IMR-90 (cell line): ENCODE measurements at regions not wholly inside any gene's neighbourhood (a gene's known extent, or its start where the extent isn't known, plus 50 kb on each side); places are given as distances from the start of the nearest gene placed in this dataset.

Experiments used
- ATAC-seq: fragments of 200-7000 bp; cut with Tn5 transposase; 2 replicates; pipeline ENCODE4 v1.9.1; 2020; ENCODE audit warnings: low read depth, mild to moderate bottlenecking, moderate library complexity
- BruUV-seq: library from RNA; stranded (reverse); fragments of 400-500 nt; replicated peaks from 2 replicates; lab custom pipeline; 2021; lab: Mats Ljungman, UMichigan
- CTCF ChIA-PET: fragments of 300-600 bp; formaldehyde crosslinking; extraction: SDS; loops from one replicate; lab custom pipeline; 2021; ENCODE audit warnings: antibody characterized with exemption; lab: Yijun Ruan, JAX
- POLR2A ChIA-PET: fragments of 300-600 bp; sonication (Branson Sonifier 250); formaldehyde crosslinking; loops from one replicate; lab custom pipeline; 2022; ENCODE audit warnings: antibody characterized with exemption; ENCODE audit not compliant: unreplicated experiment; lab: Charles Lee
- DNase-seq: peaks from one replicate; pipeline ENCODE4 v3.0.0; 2013
- H2AFZ ChIP-seq: replicated peaks from 2 replicates; pipeline ENCODE3; 2013; ENCODE audit warnings: low read length, mild to moderate bottlenecking; ENCODE audit not compliant: poor library complexity
- H2AK5ac ChIP-seq: 2 replicates; pipeline ENCODE4 v1.6.1; 2013; ENCODE audit warnings: low read depth, low read length, inconsistent platforms
- H2AK9ac ChIP-seq: replicated peaks from 2 replicates; pipeline ENCODE3; 2013; ENCODE audit warnings: mild to moderate bottlenecking, low read depth, low read length, moderate library complexity; ENCODE audit not compliant: poor library complexity
- H2BK120ac ChIP-seq: 2 replicates; pipeline ENCODE4 v1.6.1; 2013; ENCODE audit warnings: low read depth, low read length, inconsistent platforms
- H2BK15ac ChIP-seq: 3 replicates; pipeline ENCODE4 v1.6.1; 2013; ENCODE audit warnings: low read depth, low read length, inconsistent platforms
- H2BK20ac ChIP-seq: 2 replicates; pipeline ENCODE4 v1.6.1; 2013; ENCODE audit warnings: low read depth, mild to moderate bottlenecking, inconsistent platforms, low read length, moderate library complexity
- H2BK5ac ChIP-seq: 2 replicates; pipeline ENCODE4 v1.6.1; 2013; ENCODE audit warnings: mild to moderate bottlenecking, low read depth, low read length, inconsistent platforms; ENCODE audit not compliant: poor library complexity, severe bottlenecking
- H3K14ac ChIP-seq: replicated peaks from 2 replicates; pipeline ENCODE4 v1.6.1; 2013; ENCODE audit warnings: low read depth, low read length, inconsistent platforms
- H3K18ac ChIP-seq: 2 replicates; pipeline ENCODE4 v1.6.1; 2013; ENCODE audit warnings: low read depth, low read length, control low read depth
- H3K23ac ChIP-seq: 2 replicates; pipeline ENCODE4 v1.6.1; 2013; ENCODE audit warnings: low read depth, low read length, inconsistent platforms
- H3K27ac ChIP-seq: 2 replicates; pipeline ENCODE4 v1.5.1; 2013; ENCODE audit warnings: mild to moderate bottlenecking, control low read depth, low read length; ENCODE audit not compliant: insufficient read depth
- H3K27me3 ChIP-seq: 2 replicates; pipeline ENCODE4 v1.6.1; 2013; ENCODE audit warnings: low read length; ENCODE audit not compliant: control insufficient read depth, insufficient read depth
- H3K36me3 ChIP-seq: 2 replicates; pipeline ENCODE4 v1.6.1; 2013; ENCODE audit warnings: low read length, mixed read lengths; ENCODE audit not compliant: control insufficient read depth, insufficient read depth
- H3K4ac ChIP-seq: 2 replicates; pipeline ENCODE4 v1.6.1; 2013; ENCODE audit warnings: low read depth, low read length, inconsistent platforms
- H3K4me1 ChIP-seq: 2 replicates; pipeline ENCODE4 v1.6.1; 2013; ENCODE audit warnings: low read length, mixed read lengths; ENCODE audit not compliant: control insufficient read depth, insufficient read depth
- H3K4me2 ChIP-seq: 2 replicates; pipeline ENCODE4 v1.6.1; 2013; ENCODE audit warnings: low read depth, mild to moderate bottlenecking, control low read depth, low read length, moderate library complexity
- H3K4me3 ChIP-seq: 2 replicates; pipeline ENCODE4 v1.5.1; 2013; ENCODE audit warnings: low read depth, mild to moderate bottlenecking, control low read depth, low read length, moderate library complexity; ENCODE audit not compliant: insufficient read depth
- H3K56ac ChIP-seq: 2 replicates; pipeline ENCODE4 v1.6.1; 2013; ENCODE audit warnings: low read length, inconsistent platforms; ENCODE audit not compliant: insufficient read depth; ENCODE audit errors: extremely low read depth
- H3K79me1 ChIP-seq, 2 experiments: 2 replicates each; pipeline ENCODE4 v1.6.1; 2013; ENCODE audit warnings: low read length in 2 of 2, inconsistent platforms in 1 of 2, low read depth in 1 of 2
- H3K9ac ChIP-seq: 2 replicates; pipeline ENCODE4 v1.6.1; 2013; ENCODE audit warnings: low read depth, low read length, control low read depth
- H3K9me1 ChIP-seq: 2 replicates; pipeline ENCODE4 v1.6.1; 2013; ENCODE audit warnings: low read length, inconsistent platforms; ENCODE audit not compliant: insufficient read depth
- H3K9me3 ChIP-seq: 2 replicates; pipeline ENCODE4 v1.6.1; 2013; ENCODE audit warnings: low read length; ENCODE audit not compliant: control insufficient read depth, insufficient read depth
- H4K20me1 ChIP-seq: 2 replicates; pipeline ENCODE4 v1.6.1; 2013; ENCODE audit warnings: low read length, inconsistent platforms; ENCODE audit not compliant: insufficient read depth
- H4K5ac ChIP-seq: 2 replicates; pipeline ENCODE4 v1.6.1; 2013; ENCODE audit warnings: mild to moderate bottlenecking, low read depth, low read length, control low read depth
- H4K8ac ChIP-seq, 2 experiments: 2 replicates each; pipeline ENCODE4 v1.6.1; 2013; ENCODE audit warnings: low read depth in 2 of 2, low read length in 2 of 2, control low read depth in 1 of 2, inconsistent platforms in 1 of 2
- H4K91ac ChIP-seq: 2 replicates; pipeline ENCODE4 v1.6.1; 2013; ENCODE audit warnings: low read depth, low read length, inconsistent platforms; ENCODE audit not compliant: insufficient read depth
- BHLHE40 ChIP-seq: fragments of 150-350 bp; IDR thresholded peaks from 2 replicates; pipeline ENCODE4 v1.6.1; 2016; ENCODE audit warnings: mild to moderate bottlenecking, low read depth, low read length
- CEBPB ChIP-seq: IDR thresholded peaks from 2 replicates; pipeline ENCODE4 v1.6.1; 2012; ENCODE audit warnings: low read depth, low read length, improper control_type of control experiment
- CHD1 ChIP-seq: IDR thresholded peaks from 2 replicates; pipeline ENCODE4 v1.6.1; 2012; ENCODE audit warnings: low read depth, low read length, improper control_type of control experiment
- FOS ChIP-seq: fragments of 150-350 bp; IDR thresholded peaks from 2 replicates; pipeline ENCODE4 v1.6.1; 2016; ENCODE audit warnings: low read depth, low read length
- MAFK ChIP-seq: IDR thresholded peaks from 2 replicates; pipeline ENCODE4 v1.6.1; 2012; ENCODE audit warnings: low read depth, low read length, improper control_type of control experiment
- MAZ ChIP-seq: IDR thresholded peaks from 2 replicates; pipeline ENCODE4 v1.6.1; 2012; ENCODE audit warnings: low read depth, mild to moderate bottlenecking, low read length, improper control_type of control experiment, moderate library complexity, borderline replicate concordance
- MXI1 ChIP-seq: IDR thresholded peaks from 2 replicates; pipeline ENCODE4 v1.6.1; 2012; ENCODE audit warnings: low read depth, mild to moderate bottlenecking, low read length, moderate library complexity, borderline replicate concordance
- NFE2L2 ChIP-seq: fragments of 150-350 bp; IDR thresholded peaks from 2 replicates; pipeline ENCODE4 v1.6.1; 2016; ENCODE audit warnings: low read depth, mild to moderate bottlenecking, low read length
- POLR2A ChIP-seq: IDR thresholded peaks from 2 replicates; pipeline ENCODE4 v1.6.1; 2012; ENCODE audit warnings: mild to moderate bottlenecking, low read depth, low read length
- RAD21 ChIP-seq: IDR thresholded peaks from 2 replicates; pipeline ENCODE4 v1.6.1; 2012; ENCODE audit warnings: low read length, improper control_type of control experiment
- RCOR1 ChIP-seq: IDR thresholded peaks from 2 replicates; pipeline ENCODE4 v1.6.1; 2012; ENCODE audit warnings: mild to moderate bottlenecking, low read length, improper control_type of control experiment; ENCODE audit not compliant: insufficient replicate concordance
- RFX5 ChIP-seq: IDR thresholded peaks from 2 replicates; pipeline ENCODE4 v1.8.0; 2012; ENCODE audit warnings: low read depth, mild to moderate bottlenecking, low read length, moderate library complexity
- SMC3 ChIP-seq: fragments of 150-350 bp; IDR thresholded peaks from 2 replicates; pipeline ENCODE4 v1.6.1; 2016; ENCODE audit warnings: low read depth, mild to moderate bottlenecking, antibody characterized with exemption, low read length, moderate library complexity
- WGBS, 2 experiments: methylation state at CpG; one replicate each; pipeline versions ENCODE4 v1.1.5 to v1.1.7; 2013; ENCODE audit warnings: missing lambda C conversion rate in 2 of 2; ENCODE audit not compliant: insufficient read length in 1 of 2; ENCODE audit errors: extremely low coverage in 2 of 2; 5-methylcytosine and 5-hydroxymethylcytosine counted together
- dilution Hi-C: fragments of 300-500 bp; cut with HindIII; formaldehyde crosslinking; loops from one replicate; pipeline ENCODE4 v1.14.3; 2018; ENCODE audit warnings: low sequenced_read_pairs; ENCODE audit not compliant: unreplicated experiment
- in situ Hi-C: fragments of 300-500 bp; cut with MboI; formaldehyde crosslinking; loops from 3 replicates; pipeline ENCODE4 v1.14.3; 2019; ENCODE audit warnings: low sequenced_read_pairs, inconsistent platforms, mixed read lengths
- intact Hi-C: fragments of 100-400 bp; cut with micrococcal nuclease; formaldehyde crosslinking; loops from 2 replicates; pipeline ENCODE4 v1.10.0; 2022
- TF ChIP-seq, protein P1 (sequence below): fragments of 150-350 bp; IDR thresholded peaks from 2 replicates; pipeline ENCODE4 v1.6.1; 2016; ENCODE audit warnings: low read depth, mild to moderate bottlenecking, low read length, moderate library complexity, borderline replicate concordance
- TF ChIP-seq, protein P2 (sequence below): fragments of 150-350 bp; IDR thresholded peaks from 2 replicates; pipeline ENCODE4 v1.6.1; 2017; ENCODE audit warnings: mild to moderate bottlenecking, antibody characterized with exemption, low read length, low read depth
- TF ChIP-seq, protein P3 (sequence below): conservative IDR thresholded peaks from 2 replicates; pipeline ENCODE4 v1.5.1; 2012; ENCODE audit warnings: mild to moderate bottlenecking, low read depth, low read length, improper control_type of control experiment

DNA sequence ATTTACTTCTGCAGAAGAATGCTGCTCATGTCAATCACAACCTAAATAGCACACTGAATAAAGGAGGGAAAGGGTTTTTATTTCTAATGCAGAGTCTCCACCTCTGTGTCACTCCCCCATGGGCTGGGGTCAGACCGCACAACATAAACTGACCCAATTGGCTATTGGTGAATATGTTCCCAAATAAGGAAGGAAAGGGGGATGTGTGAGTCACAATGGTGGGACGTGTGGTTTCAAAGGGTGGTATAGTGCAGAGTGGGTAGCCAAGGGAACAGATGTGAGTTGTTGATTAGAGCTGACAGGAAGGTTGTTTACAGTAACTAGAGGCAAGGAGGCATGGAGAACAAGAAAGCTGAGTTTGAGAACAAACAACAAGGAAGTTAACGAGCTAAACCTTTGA, 491.8 kb downstream of the ZPLD1 start:
- Histone ChIP-seq H3K4me1 (no peaks in the 10 kb centered on the region), H3K4me2 (no peak overlapping the region), H3K23ac (no peak overlapping the region), H4K5ac (no peak overlapping the region), H3K36me3 (no peaks in the 10 kb centered on the region), H3K9me1 (no peaks in the 10 kb centered on the region), H2BK120ac (no peak overlapping the region), H4K20me1 (no peaks in the 10 kb centered on the region), H3K4ac (no peak overlapping the region), H2BK20ac (no peak overlapping the region), H3K9ac (no peak overlapping the region), H3K4me3 (no peak overlapping the region), H3K56ac (no peak overlapping the region), H3K27ac (no peak overlapping the region), H4K91ac (no peak overlapping the region), H3K79me1 (no peaks in the 10 kb centered on the region), H3K14ac (no peak overlapping the region), H3K18ac (no peak overlapping the region), H2AK9ac (no peak overlapping the region), H2AK5ac (no peak overlapping the region), H3K9me3 (peaks cover 2% of the 10 kb centered on the region; the same call in 1 of the 2 replicates), H4K8ac (no peak overlapping the region), H2BK15ac (no peak overlapping the region), H3K27me3 (no peaks in the 10 kb centered on the region), H2BK5ac (no peak overlapping the region), H2AFZ (no peak overlapping the region)
- dilution Hi-C loops (no loop called here), in situ Hi-C loops (no loop called here), intact Hi-C loops (no loop called here)
- 20% methylated on average over 1 of the region's 3 CpGs; no CpG with 5 or more reads in 1 of the 2 experiments for WGBS, 2 experiments
- CTCF ChIA-PET: no interaction called here
- no TSS peak for BruUV-seq
- DNase-seq (no peak), ATAC-seq (no peak)
- no peak for TF ChIP-seq RFX5
- TF ChIP-seq RCOR1: no peak
- no peak for TF ChIP-seq MXI1
- TF ChIP-seq, protein P1, sequence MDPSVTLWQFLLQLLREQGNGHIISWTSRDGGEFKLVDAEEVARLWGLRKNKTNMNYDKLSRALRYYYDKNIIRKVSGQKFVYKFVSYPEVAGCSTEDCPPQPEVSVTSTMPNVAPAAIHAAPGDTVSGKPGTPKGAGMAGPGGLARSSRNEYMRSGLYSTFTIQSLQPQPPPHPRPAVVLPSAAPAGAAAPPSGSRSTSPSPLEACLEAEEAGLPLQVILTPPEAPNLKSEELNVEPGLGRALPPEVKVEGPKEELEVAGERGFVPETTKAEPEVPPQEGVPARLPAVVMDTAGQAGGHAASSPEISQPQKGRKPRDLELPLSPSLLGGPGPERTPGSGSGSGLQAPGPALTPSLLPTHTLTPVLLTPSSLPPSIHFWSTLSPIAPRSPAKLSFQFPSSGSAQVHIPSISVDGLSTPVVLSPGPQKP: no peak
- TF ChIP-seq, protein P2, sequence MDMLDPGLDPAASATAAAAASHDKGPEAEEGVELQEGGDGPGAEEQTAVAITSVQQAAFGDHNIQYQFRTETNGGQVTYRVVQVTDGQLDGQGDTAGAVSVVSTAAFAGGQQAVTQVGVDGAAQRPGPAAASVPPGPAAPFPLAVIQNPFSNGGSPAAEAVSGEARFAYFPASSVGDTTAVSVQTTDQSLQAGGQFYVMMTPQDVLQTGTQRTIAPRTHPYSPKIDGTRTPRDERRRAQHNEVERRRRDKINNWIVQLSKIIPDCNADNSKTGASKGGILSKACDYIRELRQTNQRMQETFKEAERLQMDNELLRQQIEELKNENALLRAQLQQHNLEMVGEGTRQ: no peak
- no peak for TF ChIP-seq FOS
- TF ChIP-seq CHD1: no peak
- no peak for TF ChIP-seq POLR2A
- TF ChIP-seq CEBPB: no peak
- no peak for TF ChIP-seq NFE2L2
- TF ChIP-seq SMC3: no peak
- TF ChIP-seq, protein P3, sequence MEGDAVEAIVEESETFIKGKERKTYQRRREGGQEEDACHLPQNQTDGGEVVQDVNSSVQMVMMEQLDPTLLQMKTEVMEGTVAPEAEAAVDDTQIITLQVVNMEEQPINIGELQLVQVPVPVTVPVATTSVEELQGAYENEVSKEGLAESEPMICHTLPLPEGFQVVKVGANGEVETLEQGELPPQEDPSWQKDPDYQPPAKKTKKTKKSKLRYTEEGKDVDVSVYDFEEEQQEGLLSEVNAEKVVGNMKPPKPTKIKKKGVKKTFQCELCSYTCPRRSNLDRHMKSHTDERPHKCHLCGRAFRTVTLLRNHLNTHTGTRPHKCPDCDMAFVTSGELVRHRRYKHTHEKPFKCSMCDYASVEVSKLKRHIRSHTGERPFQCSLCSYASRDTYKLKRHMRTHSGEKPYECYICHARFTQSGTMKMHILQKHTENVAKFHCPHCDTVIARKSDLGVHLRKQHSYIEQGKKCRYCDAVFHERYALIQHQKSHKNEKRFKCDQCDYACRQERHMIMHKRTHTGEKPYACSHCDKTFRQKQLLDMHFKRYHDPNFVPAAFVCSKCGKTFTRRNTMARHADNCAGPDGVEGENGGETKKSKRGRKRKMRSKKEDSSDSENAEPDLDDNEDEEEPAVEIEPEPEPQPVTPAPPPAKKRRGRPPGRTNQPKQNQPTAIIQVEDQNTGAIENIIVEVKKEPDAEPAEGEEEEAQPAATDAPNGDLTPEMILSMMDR: no peak
- no peak for TF ChIP-seq RAD21
- TF ChIP-seq MAZ: no peak
- TF ChIP-seq MAFK: no peak
- no peak for TF ChIP-seq BHLHE40
- POLR2A ChIA-PET: no interaction called here
